DND-41 (cell line): ENCODE measurements at regions not wholly inside any gene's neighbourhood (a gene's known extent, or its start where the extent isn't known, plus 50 kb on each side); places are given as distances from the start of the nearest gene placed in this dataset.

Source experiments
- ATAC-seq: fragments of 200-7000 bp; cut with Tn5 transposase; 3 replicates; pipeline ENCODE4 v1.9.1; 2021; ENCODE audit warnings: low read depth; ENCODE audit not compliant: insufficient read depth
- DNase-seq: peaks from one replicate; pipeline ENCODE4 v3.0.0-alpha.2; 2020
- H2AFZ ChIP-seq: 2 replicates; pipeline ENCODE4 v1.6.0; 2012; ENCODE audit warnings: low read depth, low read length
- H3K27ac ChIP-seq: 2 replicates; pipeline ENCODE4 v1.5.1; 2012; ENCODE audit warnings: low read length, inconsistent platforms
- H3K27me3 ChIP-seq: fragments of 200-600 bp; sonication (generic); 2 replicates; pipeline ENCODE4 v1.6.0; 2012; ENCODE audit warnings: low read length, mild to moderate bottlenecking, inconsistent platforms; ENCODE audit not compliant: insufficient read depth, poor library complexity
- H3K36me3 ChIP-seq: 2 replicates; pipeline ENCODE4 v1.5.1; 2012; ENCODE audit warnings: low read length, inconsistent platforms; ENCODE audit not compliant: insufficient read depth
- H3K4me1 ChIP-seq: 2 replicates; pipeline ENCODE4 v1.5.1; 2012; ENCODE audit warnings: mild to moderate bottlenecking, low read length; ENCODE audit not compliant: insufficient read depth
- H3K4me2 ChIP-seq: 2 replicates; pipeline ENCODE4 v1.6.0; 2012; ENCODE audit warnings: mild to moderate bottlenecking, moderate library complexity, low read length, inconsistent platforms; ENCODE audit not compliant: insufficient read depth
- H3K4me3 ChIP-seq, 2 experiments: fragments of 200-600 bp in 1 of 2; shearing (Covaris generic) in 1 of 2; 2 replicates each; pipeline ENCODE4 v1.5.1; 2012 to 2016; ENCODE audit warnings: inconsistent platforms in 2 of 2, low read length in 2 of 2, mild to moderate bottlenecking in 2 of 2, low read depth in 1 of 2, moderate library complexity in 1 of 2
- H3K79me2 ChIP-seq: 2 replicates; pipeline ENCODE4 v1.6.0; 2012; ENCODE audit warnings: low read length, inconsistent platforms; ENCODE audit not compliant: insufficient read depth
- H3K9ac ChIP-seq: 2 replicates; pipeline ENCODE4 v1.6.0; 2012; ENCODE audit warnings: low read depth, mild to moderate bottlenecking, inconsistent platforms, low read length, moderate library complexity
- H3K9me3 ChIP-seq: 2 replicates; pipeline ENCODE4 v1.5.1; 2012; ENCODE audit warnings: low read length, moderate library complexity, mild to moderate bottlenecking, inconsistent platforms; ENCODE audit not compliant: insufficient read depth, severe bottlenecking
- H4K20me1 ChIP-seq: 2 replicates; pipeline ENCODE4 v1.6.0; 2012; ENCODE audit warnings: low read length; ENCODE audit not compliant: insufficient read depth
- CTCF ChIP-seq: IDR thresholded peaks from 2 replicates; pipeline ENCODE4 v1.5.1; 2012; ENCODE audit warnings: borderline replicate concordance, low read length, moderate library complexity, mild to moderate bottlenecking; ENCODE audit not compliant: poor library complexity, severe bottlenecking; ENCODE audit errors: extremely low read depth
- EZH2 ChIP-seq: IDR thresholded peaks from 3 replicates; pipeline ENCODE4 v1.6.1; 2012; ENCODE audit warnings: borderline replicate concordance, low read depth, mild to moderate bottlenecking, moderate library complexity, low read length, inconsistent platforms; ENCODE audit not compliant: severe bottlenecking

GRCh38 chr3:59578129-59578528, 528.3 kb upstream of the CFAP20DC start:
- no peak for ATAC-seq
- H3K4me2 ChIP-seq: no peak overlapping the region
- no peak overlapping the region for H3K4me3 ChIP-seq
- peaks cover 25% of the 10 kb centered on the region for H3K4me1 ChIP-seq
- no peak for DNase-seq
- no peaks in the 10 kb centered on the region for H3K79me2 ChIP-seq
- H3K9me3 ChIP-seq: no peaks in the 10 kb centered on the region
- TF ChIP-seq EZH2 (no peak), CTCF (no peak)
- H3K9ac ChIP-seq: no peak overlapping the region
- no peaks in the 10 kb centered on the region for H4K20me1 ChIP-seq
- H3K36me3 ChIP-seq: no peaks in the 10 kb centered on the region
- H2AFZ ChIP-seq: no peak overlapping the region
- H3K27me3 ChIP-seq: no peaks in the 10 kb centered on the region
- peak overlapping the region; percentile 33; the same call in 1 of the 2 replicates for H3K27ac ChIP-seq

- Histone ChIP-seq H3K4me1 (peaks cover 25% of the 10 kb centered on the region), H3K9ac (no peak overlapping the region), H3K4me2 (no peak overlapping the region), H3K27me3 (no peaks in the 10 kb centered on the region), H3K9me3 (no peaks in the 10 kb centered on the region), H4K20me1 (no peaks in the 10 kb centered on the region), H3K79me2 (no peaks in the 10 kb centered on the region), H3K4me3 (no peak overlapping the region), H3K27ac (no peak overlapping the region), H2AFZ (no peak overlapping the region), H3K36me3 (no peaks in the 10 kb centered on the region)
- DNase-seq (no peak), ATAC-seq (no peak)
- TF ChIP-seq CTCF (no peak), EZH2 (no peak)
These were observed 526.8 kb upstream of the CFAP20DC start for GRCh38 chr3:59576606-59577005.

GRCh38 chr3:59575113-59576001, 525.5 kb upstream of the CFAP20DC start:
- peak; percentile 87 for DNase-seq

More at GRCh38 chr3:59575113-59576001, 525.5 kb upstream of the CFAP20DC start:
- no peak for TF ChIP-seq EZH2
- peak; percentile 99 for TF ChIP-seq CTCF
- Histone ChIP-seq H4K20me1 (no peaks in the 10 kb centered on the region), H3K4me3 (no peak overlapping the region), H3K36me3 (no peaks in the 10 kb centered on the region), H3K27ac (peak overlapping the region; percentile 68; the same call in 1 of the 2 replicates), H2AFZ (peak overlapping the region; percentile 68), H3K79me2 (no peaks in the 10 kb centered on the region), H3K4me1 (peaks cover 25% of the 10 kb centered on the region), H3K27me3 (no peaks in the 10 kb centered on the region), H3K9ac (no peak overlapping the region), H3K4me2 (peak overlapping the region; percentile 53; the same call in 1 of the 2 replicates), H3K9me3 (no peaks in the 10 kb centered on the region)
- ATAC-seq: peak; percentile 89
